Fibroblast of mammary gland (primary cell): ENCODE measurements at regions not wholly inside any gene's neighbourhood (a gene's known extent, or its start where the extent isn't known, plus 50 kb on each side); places are given as distances from the start of the nearest gene placed in this dataset.

ENCODE experiments used
- DNase-seq: peaks from one replicate; pipeline ENCODE4 v3.0.0-alpha.2; 2010; ENCODE audit warnings: low read depth
- H3K4me3 ChIP-seq: 2 replicates; pipeline ENCODE4 v1.5.1; 2011; ENCODE audit warnings: low read depth, mild to moderate bottlenecking, low read length, moderate library complexity; ENCODE audit not compliant: control insufficient read depth
- TF ChIP-seq, protein P1 (sequence below): conservative IDR thresholded peaks from 2 replicates; pipeline ENCODE4 v1.5.1; 2011; ENCODE audit warnings: low read depth, low read length, inconsistent platforms; ENCODE audit not compliant: control insufficient read depth, insufficient read depth

DNA sequence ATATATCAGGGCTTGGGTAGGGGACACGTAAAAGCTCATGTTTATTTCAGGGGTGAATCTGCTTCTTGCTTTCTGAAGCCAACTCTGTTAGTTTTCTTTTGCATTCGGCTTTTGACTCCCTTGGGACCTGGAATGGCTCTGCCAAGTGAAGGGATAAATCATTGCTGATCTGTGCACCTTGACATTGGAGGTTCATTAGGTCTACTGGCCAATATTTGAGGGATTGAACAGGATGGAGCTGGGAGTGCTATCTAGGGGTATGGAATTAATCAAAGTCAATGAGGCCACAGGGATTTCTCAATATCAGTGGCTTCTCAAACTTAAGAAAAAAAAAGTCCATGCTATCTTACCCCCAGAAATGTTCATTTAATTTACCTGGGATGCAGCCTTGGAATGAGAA is 203.5 kb upstream of the RMST start:
- no peak for DNase-seq
- TF ChIP-seq, protein P1, sequence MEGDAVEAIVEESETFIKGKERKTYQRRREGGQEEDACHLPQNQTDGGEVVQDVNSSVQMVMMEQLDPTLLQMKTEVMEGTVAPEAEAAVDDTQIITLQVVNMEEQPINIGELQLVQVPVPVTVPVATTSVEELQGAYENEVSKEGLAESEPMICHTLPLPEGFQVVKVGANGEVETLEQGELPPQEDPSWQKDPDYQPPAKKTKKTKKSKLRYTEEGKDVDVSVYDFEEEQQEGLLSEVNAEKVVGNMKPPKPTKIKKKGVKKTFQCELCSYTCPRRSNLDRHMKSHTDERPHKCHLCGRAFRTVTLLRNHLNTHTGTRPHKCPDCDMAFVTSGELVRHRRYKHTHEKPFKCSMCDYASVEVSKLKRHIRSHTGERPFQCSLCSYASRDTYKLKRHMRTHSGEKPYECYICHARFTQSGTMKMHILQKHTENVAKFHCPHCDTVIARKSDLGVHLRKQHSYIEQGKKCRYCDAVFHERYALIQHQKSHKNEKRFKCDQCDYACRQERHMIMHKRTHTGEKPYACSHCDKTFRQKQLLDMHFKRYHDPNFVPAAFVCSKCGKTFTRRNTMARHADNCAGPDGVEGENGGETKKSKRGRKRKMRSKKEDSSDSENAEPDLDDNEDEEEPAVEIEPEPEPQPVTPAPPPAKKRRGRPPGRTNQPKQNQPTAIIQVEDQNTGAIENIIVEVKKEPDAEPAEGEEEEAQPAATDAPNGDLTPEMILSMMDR: no peak
- H3K4me3 ChIP-seq: no peak overlapping the region

DNA sequence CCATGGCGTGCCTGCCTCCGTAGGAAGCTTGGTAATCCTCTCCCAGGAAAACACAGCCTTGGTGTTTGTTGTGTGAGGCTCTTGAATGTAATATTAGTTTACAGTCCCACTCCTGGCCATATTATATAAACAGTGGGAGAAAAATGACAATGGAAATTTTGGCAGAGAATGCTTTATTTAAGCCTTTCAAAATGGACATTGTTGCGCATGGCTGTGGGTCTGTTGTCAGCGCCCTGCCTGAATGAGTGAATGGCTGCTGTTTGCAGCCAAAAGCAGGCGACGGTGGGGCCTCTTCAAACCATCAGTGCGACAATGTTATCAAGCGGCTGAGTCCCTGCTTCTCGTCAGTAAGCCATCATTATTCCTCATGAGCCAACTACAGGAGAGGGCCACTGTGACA is 201.8 kb upstream of the RMST start:
- TF ChIP-seq, protein P1: no peak
- no peak overlapping the region for H3K4me3 ChIP-seq
- no peak for DNase-seq

DNA sequence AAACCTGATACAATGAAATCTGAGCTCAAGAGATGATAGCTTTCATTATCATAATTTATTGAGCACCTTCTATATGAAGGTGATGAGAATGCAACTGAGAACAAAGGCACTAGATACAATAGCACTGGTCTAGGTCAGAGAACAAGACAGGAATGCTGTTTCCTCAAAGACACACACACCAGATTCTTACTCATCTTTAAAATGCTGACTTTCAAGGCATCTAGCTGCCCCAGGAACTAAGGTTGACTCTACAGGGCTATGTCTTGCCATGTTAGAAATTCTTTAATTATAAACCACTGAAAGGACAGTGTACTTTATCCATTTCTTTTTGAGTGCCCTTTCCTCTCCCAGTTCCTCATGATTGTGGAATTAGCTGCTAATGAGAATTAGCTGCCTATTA is 195.4 kb upstream of the RMST start:
- TF ChIP-seq, protein P1: no peak
- DNase-seq: no peak
- no peak overlapping the region for H3K4me3 ChIP-seq

DNA sequence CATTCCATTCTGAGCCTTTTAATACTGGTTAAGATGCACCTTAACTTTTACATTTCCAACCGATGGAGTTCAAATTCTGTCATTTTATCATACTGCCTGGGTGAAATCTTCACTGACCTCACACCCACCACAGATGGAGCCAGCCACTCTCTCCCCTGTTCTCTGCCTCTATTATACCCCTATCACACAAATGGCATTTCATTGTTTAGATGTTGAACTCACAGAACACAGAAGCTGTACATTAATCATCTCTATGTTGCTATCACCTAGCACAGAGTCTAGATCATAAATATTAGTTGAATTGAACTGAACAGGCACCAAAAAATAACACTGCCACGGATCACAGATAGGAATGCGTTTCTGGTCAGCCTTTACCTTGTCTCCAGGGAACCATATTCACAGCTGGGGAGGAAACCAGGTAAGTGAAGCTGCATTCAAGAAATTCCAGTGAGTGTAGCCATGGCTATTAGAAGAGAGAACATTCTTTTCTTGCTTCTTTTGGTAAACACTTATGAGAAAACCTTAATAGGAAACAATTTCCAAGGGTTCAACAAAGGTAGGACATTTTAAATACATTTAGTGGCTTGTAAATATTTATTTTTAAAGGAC is 194.9 kb upstream of the RMST start:
- no peak for DNase-seq
- no peak overlapping the region for H3K4me3 ChIP-seq
- TF ChIP-seq, protein P1: no peak

DNA sequence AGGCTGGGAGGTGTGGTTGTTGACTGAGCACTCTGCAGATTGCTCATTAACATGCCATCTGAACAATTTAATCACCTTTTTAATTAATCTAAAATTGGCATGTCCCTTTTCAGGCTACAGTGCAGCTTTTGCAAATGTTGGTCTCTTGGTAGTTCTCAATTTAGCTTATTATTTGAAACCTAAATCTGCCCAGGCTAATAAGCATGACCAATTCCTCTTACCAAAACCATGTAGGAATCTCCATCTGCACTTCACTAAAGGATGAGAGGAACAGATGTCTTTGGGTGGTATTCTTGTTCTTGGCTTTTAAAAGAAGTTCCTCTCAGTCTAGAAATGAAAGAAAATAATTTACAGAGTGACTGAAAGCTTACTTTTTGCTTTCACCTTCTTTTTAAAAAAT is 190.1 kb upstream of the RMST start:
- TF ChIP-seq, protein P1: no peak
- H3K4me3 ChIP-seq: no peak overlapping the region
- no peak for DNase-seq

DNA sequence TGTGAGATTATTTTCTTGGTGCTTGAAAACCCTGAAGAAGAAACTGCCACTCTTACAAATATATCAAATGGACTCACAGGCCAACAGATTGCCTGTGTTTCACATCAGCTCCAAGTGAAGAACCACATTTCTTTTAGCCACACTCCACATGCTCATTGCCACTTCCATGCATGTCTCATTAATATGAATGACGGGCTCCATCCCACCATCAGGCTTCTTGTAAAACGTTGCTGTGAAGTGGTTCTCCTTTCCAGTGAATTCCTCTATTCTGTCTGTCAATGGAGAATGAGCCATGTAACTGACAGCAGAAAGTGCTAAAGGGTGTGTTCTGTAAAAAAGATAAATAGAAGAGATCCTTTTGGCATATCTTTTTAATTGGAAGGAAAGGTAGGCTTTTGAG is 188.2 kb upstream of the RMST start:
- no peak for DNase-seq
- no peak overlapping the region for H3K4me3 ChIP-seq
- TF ChIP-seq, protein P1: no peak

DNA sequence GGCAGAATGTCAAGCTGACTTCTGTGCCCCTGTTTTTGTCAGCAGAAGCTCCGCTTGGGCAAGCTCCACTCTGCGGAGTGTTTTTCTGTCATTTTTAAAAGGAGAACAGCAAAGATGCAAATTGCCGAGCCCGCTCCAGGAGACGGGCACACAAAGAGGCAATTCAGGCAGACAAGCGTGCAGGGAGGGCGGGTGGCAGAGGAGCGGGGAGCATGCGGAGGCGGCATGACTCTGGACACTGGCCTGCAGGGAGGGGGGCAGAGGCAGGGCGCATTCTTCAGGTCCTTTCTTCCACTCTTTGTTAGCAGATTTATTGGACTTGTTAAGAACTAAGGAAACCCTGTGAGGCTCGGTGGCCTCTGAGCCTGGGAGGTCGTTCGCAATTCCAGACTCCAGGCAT is 187.3 kb upstream of the RMST start:
- TF ChIP-seq, protein P1: no peak
- no peak for DNase-seq
- H3K4me3 ChIP-seq: no peak overlapping the region
